ENCODE measurements at regions not wholly inside any gene's neighbourhood (a gene's known extent, or its start where the extent isn't known, plus 50 kb on each side); places are given as distances from the start of the nearest gene placed in this dataset.

GRCh38 chr6:44056392-44057237, 70.6 kb downstream of the MRPL14 start:
- Histone ChIP-seq H3K27me3 (ENCODE audit: low read depth, low read length) (no peaks in the 10 kb centered on the region), H3K27ac (ENCODE audit: low read length) (no peak overlapping the region), H3K4me3 (ENCODE audit: low read depth in 1 of 2, low read length in 2 of 2) (no peak overlapping the region), H3K9me3 (ENCODE audit: control insufficient read depth in 1 of 2, low read length in 2 of 2) (no peaks in the 10 kb centered on the region), H3K4me1 (ENCODE audit: control insufficient read depth in 1 of 2, insufficient read depth in 2 of 2, low read length in 2 of 2) (peaks cover 17 to 44% of the 10 kb centered on the region in 2 donors), H3K36me3 (ENCODE audit: control insufficient read depth in 1 of 2, insufficient read depth in 2 of 2, low read length in 2 of 2) (no peaks in the 10 kb centered on the region)

- Histone ChIP-seq H3K27ac (ENCODE audit: low read length) (no peak overlapping the region), H3K36me3 (ENCODE audit: control insufficient read depth in 1 of 2, insufficient read depth in 2 of 2, low read length in 2 of 2) (no peaks in the 10 kb centered on the region), H3K4me1 (ENCODE audit: control insufficient read depth in 1 of 2, insufficient read depth in 2 of 2, low read length in 2 of 2) (peaks cover 25 to 55% of the 10 kb centered on the region in 2 donors), H3K4me3 (ENCODE audit: low read depth in 1 of 2, low read length in 2 of 2) (no peak overlapping the region), H3K27me3 (ENCODE audit: low read depth, low read length) (no peaks in the 10 kb centered on the region), H3K9me3 (ENCODE audit: control insufficient read depth in 1 of 2, low read length in 2 of 2) (no peaks in the 10 kb centered on the region)
Measured at GRCh38 chr6:44054721-44055559, 72.3 kb downstream of the MRPL14 start.

- no peak overlapping the region for H3K27ac ChIP-seq (ENCODE audit: low read length)
- H3K36me3 ChIP-seq (ENCODE audit: control insufficient read depth in 1 of 2, insufficient read depth in 2 of 2, low read length in 2 of 2) = no peaks in the 10 kb centered on the region
- H3K9me3 ChIP-seq (ENCODE audit: control insufficient read depth in 1 of 2, low read length in 2 of 2) = no peaks in the 10 kb centered on the region
- peaks cover 23 to 61% of the 10 kb centered on the region in 2 donors for H3K4me1 ChIP-seq (ENCODE audit: control insufficient read depth in 1 of 2, insufficient read depth in 2 of 2, low read length in 2 of 2)
- H3K27me3 ChIP-seq (ENCODE audit: low read depth, low read length) = no peaks in the 10 kb centered on the region
- no peak overlapping the region for H3K4me3 ChIP-seq (ENCODE audit: low read depth in 1 of 2, low read length in 2 of 2)
Measured at GRCh38 chr6:44053760-44054556, 73.3 kb downstream of the MRPL14 start.

DNA sequence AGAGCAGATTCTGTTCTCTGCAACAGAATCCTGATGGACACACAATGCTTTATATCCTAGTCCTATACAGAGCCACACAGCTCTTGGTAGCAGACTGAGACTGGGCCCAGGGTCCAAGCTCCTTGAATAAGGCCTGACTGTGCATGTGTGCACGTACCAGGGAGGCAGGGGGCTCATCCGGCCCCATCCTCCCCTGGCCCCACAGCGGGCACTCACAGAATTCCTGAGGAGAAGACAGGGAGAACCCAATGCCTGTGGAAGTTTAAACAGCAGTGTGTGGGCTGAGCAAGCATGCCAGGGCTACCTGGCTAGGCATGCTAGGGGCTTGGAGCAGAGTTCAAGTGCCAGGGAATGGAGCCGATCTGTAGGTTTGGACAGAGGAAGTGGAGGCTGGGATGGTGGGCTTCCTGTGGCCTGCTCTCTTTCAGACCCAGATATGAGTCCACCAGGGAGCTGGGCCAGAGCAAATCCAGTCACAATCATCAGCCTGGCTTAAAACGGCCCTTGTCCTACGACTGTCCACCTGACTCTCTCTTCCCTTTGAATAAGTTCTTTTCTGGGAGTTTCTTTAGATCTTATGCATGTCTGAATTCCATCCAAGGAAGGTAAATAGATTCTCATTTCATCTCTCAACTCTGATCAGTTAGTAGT, 74.0 kb downstream of the MRPL14 start:
- no peak overlapping the region for H3K27ac ChIP-seq (ENCODE audit: low read length)
- H3K4me1 ChIP-seq (ENCODE audit: control insufficient read depth in 1 of 2, insufficient read depth in 2 of 2, low read length in 2 of 2) = peaks cover 27 to 58% of the 10 kb centered on the region in 2 donors
- H3K36me3 ChIP-seq (ENCODE audit: control insufficient read depth in 1 of 2, insufficient read depth in 2 of 2, low read length in 2 of 2) = no peaks in the 10 kb centered on the region
- H3K9me3 ChIP-seq (ENCODE audit: control insufficient read depth in 1 of 2, low read length in 2 of 2) = no peaks in the 10 kb centered on the region
- H3K27me3 ChIP-seq (ENCODE audit: low read depth, low read length) = no peaks in the 10 kb centered on the region
- H3K4me3 ChIP-seq (ENCODE audit: low read depth in 1 of 2, low read length in 2 of 2) = no peak overlapping the region

DNA sequence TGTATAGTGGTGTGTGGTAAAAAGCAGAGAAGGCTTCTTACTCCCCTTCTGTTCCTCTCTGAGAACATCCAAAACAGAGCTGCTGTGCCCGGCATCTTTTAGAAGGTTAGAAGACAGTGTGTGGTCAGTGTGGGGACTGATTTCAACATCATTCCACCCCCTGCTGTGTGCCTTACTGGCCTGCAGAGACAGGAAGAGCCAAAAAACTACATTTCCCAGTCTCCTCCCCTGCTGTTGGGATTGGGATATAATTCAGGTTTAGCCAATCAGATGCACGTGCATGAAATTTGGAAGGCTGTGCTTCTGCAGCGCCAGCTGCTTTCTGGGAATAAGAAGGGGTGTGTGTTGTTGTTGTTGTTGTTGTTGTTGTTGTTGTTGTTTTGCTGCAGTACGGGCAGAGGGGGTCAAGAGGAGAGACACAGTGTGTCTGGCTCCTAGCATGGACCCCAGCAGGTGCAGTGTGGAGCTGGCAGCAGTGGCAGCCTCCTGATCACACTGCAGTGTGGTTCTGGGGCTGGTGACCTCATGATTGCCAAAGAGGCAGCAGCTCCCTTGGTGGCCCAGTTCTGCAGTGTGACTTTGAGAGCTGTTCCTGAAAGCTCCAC, 74.7 kb downstream of the MRPL14 start:
- H3K4me1 ChIP-seq (ENCODE audit: control insufficient read depth in 1 of 2, insufficient read depth in 2 of 2, low read length in 2 of 2) = peaks cover 27 to 52% of the 10 kb centered on the region in 2 donors
- no peaks in the 10 kb centered on the region for H3K36me3 ChIP-seq (ENCODE audit: control insufficient read depth in 1 of 2, insufficient read depth in 2 of 2, low read length in 2 of 2)
- no peak overlapping the region for H3K4me3 ChIP-seq (ENCODE audit: low read depth in 1 of 2, low read length in 2 of 2)
- no peaks in the 10 kb centered on the region for H3K9me3 ChIP-seq (ENCODE audit: control insufficient read depth in 1 of 2, low read length in 2 of 2)
- no peak overlapping the region for H3K27ac ChIP-seq (ENCODE audit: low read length)
- H3K27me3 ChIP-seq (ENCODE audit: low read depth, low read length) = no peaks in the 10 kb centered on the region

DNA sequence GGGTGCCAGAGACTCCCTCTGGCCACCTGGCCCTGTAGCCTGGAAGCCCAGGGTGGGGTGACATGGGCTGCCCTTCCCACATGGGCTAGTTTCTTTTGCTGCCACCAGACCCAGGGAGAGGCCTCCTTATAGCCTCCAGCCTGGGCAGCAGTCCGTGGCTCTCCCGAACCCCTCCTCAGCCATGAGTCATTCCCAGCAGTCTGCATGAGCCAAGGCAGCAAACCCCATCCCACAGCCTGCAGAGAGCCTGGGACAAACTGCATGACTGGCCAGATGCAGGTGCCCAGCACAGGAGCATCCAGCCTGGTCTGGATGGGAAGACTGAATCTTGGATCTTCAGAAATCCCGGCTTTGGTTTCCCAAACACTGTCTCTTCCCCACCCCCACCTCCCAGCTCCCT, 75.7 kb downstream of the MRPL14 start:
- H3K4me1 ChIP-seq (ENCODE audit: control insufficient read depth in 1 of 2, insufficient read depth in 2 of 2, low read length in 2 of 2) = peaks cover 27 to 53% of the 10 kb centered on the region in 2 donors
- H3K4me3 ChIP-seq (ENCODE audit: low read depth in 1 of 2, low read length in 2 of 2) = no peak overlapping the region

DNA sequence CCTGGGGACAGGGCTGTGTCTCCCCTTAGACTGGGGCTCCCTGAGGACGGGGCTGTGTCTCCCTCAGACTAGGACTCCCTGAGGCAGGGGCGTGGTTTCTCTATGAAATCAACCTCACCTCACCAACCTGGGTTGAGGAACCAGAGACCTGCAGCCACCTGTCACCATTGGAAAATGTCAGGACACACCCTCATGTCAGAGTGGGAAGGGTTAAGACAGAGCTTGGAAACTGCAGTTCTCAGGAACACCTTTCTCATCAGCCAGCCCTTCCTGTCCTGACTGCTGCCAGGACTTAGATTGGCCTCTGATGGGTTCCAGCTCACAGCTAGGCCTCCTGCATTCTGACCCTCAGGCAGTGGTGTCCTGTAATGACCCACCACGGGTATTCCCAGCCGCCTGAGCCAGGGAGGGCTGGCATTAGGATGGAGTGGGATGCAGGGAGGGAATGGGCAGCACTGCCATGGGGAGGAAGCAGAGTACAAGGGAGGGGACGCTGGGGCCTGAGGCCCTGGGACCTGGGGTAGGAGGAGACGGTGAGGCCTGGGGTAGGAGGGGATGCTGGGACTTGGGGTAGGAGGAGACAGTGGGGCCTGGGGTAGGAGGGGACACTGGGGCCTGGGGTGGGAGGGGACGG, 76.3 kb downstream of the MRPL14 start:
- Histone ChIP-seq H3K9me3 (ENCODE audit: control insufficient read depth in 1 of 2, low read length in 2 of 2) (no peaks in the 10 kb centered on the region), H3K27ac (ENCODE audit: low read length) (peak overlapping the region; percentile 20), H3K36me3 (ENCODE audit: control insufficient read depth in 1 of 2, insufficient read depth in 2 of 2, low read length in 2 of 2) (no peaks in the 10 kb centered on the region), H3K27me3 (ENCODE audit: low read depth, low read length) (no peaks in the 10 kb centered on the region), H3K4me3 (ENCODE audit: low read depth in 1 of 2, low read length in 2 of 2) (peak overlapping the region in 1 of 2 donors; percentile 4), H3K4me1 (ENCODE audit: control insufficient read depth in 1 of 2, insufficient read depth in 2 of 2, low read length in 2 of 2) (peaks cover 27 to 56% of the 10 kb centered on the region in 2 donors)

More for the DNA sequence above, 75.7 kb downstream of the MRPL14 start:
- H3K27me3 ChIP-seq (ENCODE audit: low read depth, low read length) = no peaks in the 10 kb centered on the region
- H3K27ac ChIP-seq (ENCODE audit: low read length) = no peak overlapping the region
- no peaks in the 10 kb centered on the region for H3K36me3 ChIP-seq (ENCODE audit: control insufficient read depth in 1 of 2, insufficient read depth in 2 of 2, low read length in 2 of 2)
- H3K9me3 ChIP-seq (ENCODE audit: control insufficient read depth in 1 of 2, low read length in 2 of 2) = no peaks in the 10 kb centered on the region

- H3K27me3 ChIP-seq (ENCODE audit: low read depth, low read length) = no peaks in the 10 kb centered on the region
- H3K4me1 ChIP-seq (ENCODE audit: control insufficient read depth in 1 of 2, insufficient read depth in 2 of 2, low read length in 2 of 2) = peaks cover 27 to 63% of the 10 kb centered on the region in 2 donors
- no peaks in the 10 kb centered on the region for H3K9me3 ChIP-seq (ENCODE audit: control insufficient read depth in 1 of 2, low read length in 2 of 2)
- H3K36me3 ChIP-seq (ENCODE audit: control insufficient read depth in 1 of 2, insufficient read depth in 2 of 2, low read length in 2 of 2) = no peaks in the 10 kb centered on the region
- peak overlapping the region; percentile 61 for H3K27ac ChIP-seq (ENCODE audit: low read length)
- H3K4me3 ChIP-seq (ENCODE audit: low read depth in 1 of 2, low read length in 2 of 2) = peak overlapping the region in 1 of 2 donors; percentile 4
Measured at GRCh38 chr6:44049989-44050871, 77.0 kb downstream of the MRPL14 start.

GRCh38 chr6:44049163-44049988, 77.9 kb downstream of the MRPL14 start:
- H3K27ac ChIP-seq (ENCODE audit: low read length) = peak overlapping the region; percentile 61
- H3K27me3 ChIP-seq (ENCODE audit: low read depth, low read length) = no peaks in the 10 kb centered on the region
- H3K4me3 ChIP-seq (ENCODE audit: low read depth in 1 of 2, low read length in 2 of 2) = no peak overlapping the region
- H3K36me3 ChIP-seq (ENCODE audit: control insufficient read depth in 1 of 2, insufficient read depth in 2 of 2, low read length in 2 of 2) = no peaks in the 10 kb centered on the region
- H3K9me3 ChIP-seq (ENCODE audit: control insufficient read depth in 1 of 2, low read length in 2 of 2) = no peaks in the 10 kb centered on the region
- peaks cover 27 to 65% of the 10 kb centered on the region in 2 donors for H3K4me1 ChIP-seq (ENCODE audit: control insufficient read depth in 1 of 2, insufficient read depth in 2 of 2, low read length in 2 of 2)

Measured in muscle layer of duodenum (tissue), 2 donors.